HepG2 (cell line): ENCODE measurements at regions not wholly inside any gene's neighbourhood (a gene's known extent, or its start where the extent isn't known, plus 50 kb on each side); places are given as distances from the start of the nearest gene placed in this dataset.

ENCODE experiments used
- ATAC-seq: fragments of 200-7000 bp; cut with Tn5 transposase; 3 replicates; pipeline ENCODE4 v1.9.1; 2020; ENCODE audit warnings: mild to moderate bottlenecking, moderate library complexity
- BruUV-seq: library from RNA; stranded (reverse); fragments of 400-500 nt; replicated peaks from 2 replicates; lab custom pipeline; 2021; lab: Mats Ljungman, UMichigan
- CTCF ChIA-PET: fragments of 300-600 bp; formaldehyde crosslinking; extraction: SDS; loops from one replicate; lab custom pipeline; 2021; ENCODE audit warnings: low total read pairs, inconsistent platforms, low intra/inter-chr PET ratio; lab: Yijun Ruan, JAX
- POLR2A ChIA-PET: fragments of 350-600 bp; sonication (Branson Sonifier 250); formaldehyde crosslinking; loops from one replicate; lab custom pipeline; 2020; ENCODE audit warnings: antibody characterized with exemption, inconsistent platforms; lab: Yijun Ruan, JAX
- DNase-seq: peaks from one replicate; pipeline ENCODE4 v3.0.0-alpha.2; 2015; ENCODE audit warnings: low spot score
- FAIRE-seq: peaks from 3 replicates; lab custom pipeline; 2011; peaks lifted over from hg19 to GRCh38; lab: Jason Lieb, UNC
- H2AFZ ChIP-seq: one replicate; pipeline ENCODE4 v1.6.1; 2011; ENCODE audit warnings: low read length, inconsistent platforms
- H3K27ac ChIP-seq: fragments of 300-600 bp; 3 replicates; pipeline ENCODE4 v1.8.0; 2011; ENCODE audit warnings: mixed run types, mild to moderate bottlenecking, mixed read lengths, low read length, inconsistent platforms; ENCODE audit not compliant: insufficient read depth; ENCODE audit errors: extremely low read length
- H3K27me3 ChIP-seq, 2 experiments: fragments of 200-600 bp in 1 of 2; 2 replicates in 1 of 2; 3 replicates in 1 of 2; pipeline versions ENCODE4 v1.6.0 to v1.8.0; 2011; ENCODE audit warnings: low read length in 2 of 2, mild to moderate bottlenecking in 2 of 2, moderate library complexity in 2 of 2, inconsistent platforms in 1 of 2; ENCODE audit not compliant: insufficient read depth in 2 of 2, control insufficient read depth in 1 of 2
- H3K36me3 ChIP-seq, 2 experiments: fragments of 200-600 bp in 1 of 2; replicated peaks in 1 of 2; 2 replicates in 1 of 2; 3 replicates in 1 of 2; pipeline versions ENCODE4 v1.5.1 to v1.8.0; 2011; ENCODE audit warnings: low read length in 2 of 2, inconsistent platforms in 1 of 2; ENCODE audit not compliant: insufficient read depth in 2 of 2, control insufficient read depth in 1 of 2
- H3K4me1 ChIP-seq: 2 replicates; pipeline ENCODE4 v1.5.1; 2012; ENCODE audit warnings: low read length, inconsistent platforms; ENCODE audit not compliant: insufficient read depth
- H3K4me2 ChIP-seq: 2 replicates; pipeline ENCODE4 v1.6.0; 2011; ENCODE audit warnings: low read depth, low read length, inconsistent platforms
- H3K4me3 ChIP-seq, 3 experiments: fragments of 200-600 bp in 1 of 3; sonication (generic), shearing (Covaris generic) in 1 of 3; replicated peaks in 1 of 3; 2 replicates each; pipeline ENCODE4 v1.5.1; 2011 to 2016; ENCODE audit warnings: low read length in 3 of 3, inconsistent platforms in 2 of 3, low read depth in 2 of 3, mild to moderate bottlenecking in 2 of 3, control low read depth in 1 of 3, mixed read lengths in 1 of 3; ENCODE audit not compliant: insufficient read depth in 1 of 3
- H3K79me2 ChIP-seq: one replicate; pipeline ENCODE4 v1.6.1; 2011; ENCODE audit warnings: low read length, inconsistent platforms; ENCODE audit not compliant: insufficient read depth
- H3K9ac ChIP-seq: 2 replicates; pipeline ENCODE4 v1.6.0; 2011; ENCODE audit warnings: mild to moderate bottlenecking, low read depth, low read length, inconsistent platforms; ENCODE audit not compliant: insufficient read depth
- H3K9me3 ChIP-seq: 2 replicates; pipeline ENCODE4 v1.5.1; 2012; ENCODE audit warnings: mild to moderate bottlenecking, low read length
- H4K20me1 ChIP-seq: 2 replicates; pipeline ENCODE4 v1.6.0; 2011; ENCODE audit warnings: inconsistent platforms, mild to moderate bottlenecking, low read length, moderate library complexity; ENCODE audit not compliant: insufficient read depth
- EHMT2 ChIP-seq: fragments of 200-600 bp; sonication (generic); IDR thresholded peaks from 2 replicates; pipeline ENCODE4 v1.7.0; 2017; ENCODE audit warnings: antibody characterized with exemption, low read depth, low read length, borderline replicate concordance
- FOXJ3 ChIP-seq: sonication (generic); formaldehyde crosslinking; IDR thresholded peaks from 2 replicates; pipeline ENCODE4 v1.4.0; 2020; ENCODE audit warnings: missing genetic modification reagents, mild to moderate bottlenecking, borderline replicate concordance
- IRF2 ChIP-seq: IDR thresholded peaks from 2 replicates; pipeline ENCODE4 v1.6.1; 2018; ENCODE audit warnings: missing genetic modification reagents, missing compliant biosample characterization
- KDM6A ChIP-seq: IDR thresholded peaks from 2 replicates; pipeline ENCODE4 v1.6.1; 2016; ENCODE audit warnings: low read depth
- MAFG ChIP-seq: sonication (generic); formaldehyde crosslinking; IDR thresholded peaks from 2 replicates; pipeline ENCODE4 v1.5.1; 2020; ENCODE audit warnings: mild to moderate bottlenecking, missing genetic modification reagents
- MXI1 ChIP-seq: IDR thresholded peaks from 3 replicates; pipeline ENCODE4 v1.6.1; 2012; ENCODE audit warnings: low read depth, low read length, inconsistent platforms, borderline replicate concordance
- NCOA2 ChIP-seq: sonication (generic); formaldehyde crosslinking; IDR thresholded peaks from 2 replicates; pipeline ENCODE4 v1.8.0; 2022; ENCODE audit warnings: inconsistent platforms
- ZNF10 ChIP-seq: sonication (generic); formaldehyde crosslinking; IDR thresholded peaks from 2 replicates; pipeline ENCODE4 v1.4.0; 2020; ENCODE audit warnings: mild to moderate bottlenecking, low read depth, missing genetic modification reagents, borderline replicate concordance
- ZNF224 ChIP-seq: sonication (generic); formaldehyde crosslinking; IDR thresholded peaks from 2 replicates; pipeline ENCODE4 v1.5.0; 2020; ENCODE audit warnings: mild to moderate bottlenecking, missing genetic modification reagents
- ZNF383 ChIP-seq: sonication (generic); formaldehyde crosslinking; IDR thresholded peaks from 2 replicates; pipeline ENCODE4 v1.4.0; 2020; ENCODE audit warnings: missing genetic modification reagents, mild to moderate bottlenecking, borderline replicate concordance
- ZNF468 ChIP-seq: sonication (generic); formaldehyde crosslinking; IDR thresholded peaks from 2 replicates; pipeline ENCODE4 v1.8.0; 2022; ENCODE audit warnings: mild to moderate bottlenecking, moderate library complexity, missing genetic modification reagents
- ZNF605 ChIP-seq: sonication (generic); formaldehyde crosslinking; IDR thresholded peaks from 2 replicates; pipeline ENCODE4 v1.8.0; 2022; ENCODE audit warnings: mild to moderate bottlenecking, missing genetic modification reagents
- ZNF891 ChIP-seq: sonication (generic); formaldehyde crosslinking; IDR thresholded peaks from 2 replicates; pipeline ENCODE4 v1.5.0; 2020; ENCODE audit warnings: mild to moderate bottlenecking, missing genetic modification reagents
- WGBS: methylation state at CpG from one replicate; pipeline ENCODE4 v1.1.6; 2017; ENCODE audit warnings: low lambda C conversion rate; 5-methylcytosine and 5-hydroxymethylcytosine counted together
- in situ Hi-C: cut with HindIII; loops from 2 replicates; pipeline ENCODE4 v1.10.0; 2017; ENCODE audit warnings: low pct_unique_long_range_greater_than_20kb; ENCODE audit not compliant: extremely low pct_ligation_motif_present
- intact Hi-C: fragments of 100-400 bp; cut with micrococcal nuclease; formaldehyde crosslinking; loops from one replicate; pipeline ENCODE4 v1.10.0; 2022; ENCODE audit not compliant: unreplicated experiment
- TF ChIP-seq, protein P1 (sequence below): IDR thresholded peaks from 2 replicates; pipeline ENCODE4 v1.6.1; 2016; ENCODE audit warnings: low read depth
- TF ChIP-seq, protein P2 (sequence below): sonication (generic); formaldehyde crosslinking; IDR thresholded peaks from 2 replicates; pipeline ENCODE4 v1.5.0; 2020; ENCODE audit warnings: mild to moderate bottlenecking, missing genetic modification reagents, moderate library complexity

DNA sequence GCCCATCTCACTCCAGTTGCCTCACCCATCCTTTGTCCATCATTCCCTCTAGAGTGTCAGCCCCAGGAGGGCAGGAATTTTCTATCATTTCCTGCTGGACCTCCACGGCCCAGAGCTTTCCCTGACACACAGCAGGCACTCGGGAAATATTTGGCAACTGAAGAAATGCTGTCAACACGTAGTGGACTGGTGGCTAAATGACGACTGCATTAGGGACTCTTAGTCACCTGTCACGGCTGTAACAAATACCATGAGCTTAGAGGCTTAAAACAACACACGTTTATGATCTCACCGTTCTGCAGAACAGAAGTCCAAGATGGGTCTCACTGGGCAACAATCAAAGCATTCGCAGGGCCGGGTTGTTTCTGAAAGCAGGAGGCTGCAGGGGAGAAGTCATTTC, 91.3 kb downstream of the PHETA1 start:
- ChIA-PET CTCF (no interaction called here), POLR2A (no interaction called here)
- H3K4me2 ChIP-seq, result no peak overlapping the region
- no peaks in the 10 kb centered on the region for H3K4me1 ChIP-seq
- ATAC-seq (no peak), DNase-seq (no peak), FAIRE-seq (no peak)
- no peaks in the 10 kb centered on the region for H3K79me2 ChIP-seq
- no peak overlapping the region for H2AFZ ChIP-seq
- peaks cover 15% of the 10 kb centered on the region for H3K9me3 ChIP-seq
- in situ Hi-C loops (no loop called here), intact Hi-C loops (no loop called here)
- no peak overlapping the region for H3K9ac ChIP-seq
- 9% methylated on average over 9 of the region's 9 CpGs for WGBS
- TF ChIP-seq NCOA2 (no peak), ZNF605 (no peak), IRF2 (CRISPR knock-in tag) (no peak)
- H3K27ac ChIP-seq, result no peak overlapping the region
- H3K36me3 ChIP-seq, result no peaks in the 10 kb centered on the region
- no peaks in the 10 kb centered on the region for H4K20me1 ChIP-seq
- H3K4me3 ChIP-seq, result no peak overlapping the region
- peaks cover 0 to 6% of the 10 kb centered on the region in 2 experiments; a peak in 3 of 5 replicates for H3K27me3 ChIP-seq
- BruUV-seq, result no TSS peak

DNA sequence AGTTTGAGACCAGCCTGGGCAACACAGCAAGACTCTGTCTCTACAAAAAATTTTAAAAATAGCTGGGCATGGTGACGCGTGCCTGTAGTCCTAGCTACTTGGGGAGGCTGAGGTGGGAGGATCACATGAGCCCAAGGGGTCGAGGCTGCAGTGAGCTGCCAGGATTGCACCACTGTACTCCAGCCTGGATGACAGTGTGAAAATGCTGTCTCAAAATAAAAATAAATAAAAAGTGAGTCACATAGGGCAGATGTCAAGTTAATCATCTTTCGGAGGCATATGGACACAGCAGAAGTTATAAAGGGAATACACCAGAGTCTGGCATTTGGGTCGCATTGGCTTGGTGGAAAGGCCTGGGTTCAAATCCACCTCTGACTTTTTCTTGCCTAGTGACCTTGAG, 92.7 kb downstream of the PHETA1 start:
- in situ Hi-C loops (no loop called here), intact Hi-C loops (no loop called here)
- no peaks in the 10 kb centered on the region for H3K79me2 ChIP-seq
- ATAC-seq (no peak), DNase-seq (no peak), FAIRE-seq (no peak)
- H3K27me3 ChIP-seq, result peaks cover 0 to 9% of the 10 kb centered on the region in 2 experiments; a peak in 3 of 5 replicates
- H3K4me3 ChIP-seq, result no peak overlapping the region
- H2AFZ ChIP-seq, result no peak overlapping the region
- H3K4me2 ChIP-seq, result no peak overlapping the region
- H3K36me3 ChIP-seq, result no peaks in the 10 kb centered on the region
- WGBS, result 30% methylated on average over 5 of the region's 5 CpGs
- H4K20me1 ChIP-seq, result no peaks in the 10 kb centered on the region
- no peak overlapping the region for H3K27ac ChIP-seq
- no peak overlapping the region for H3K9ac ChIP-seq
- peaks cover 9% of the 10 kb centered on the region for H3K9me3 ChIP-seq
- ChIA-PET POLR2A (no interaction called here), CTCF (no interaction called here)
- H3K4me1 ChIP-seq, result peaks cover 4% of the 10 kb centered on the region
- BruUV-seq, result no TSS peak
- TF ChIP-seq MXI1, result no peak
- TF ChIP-seq, protein P1, sequence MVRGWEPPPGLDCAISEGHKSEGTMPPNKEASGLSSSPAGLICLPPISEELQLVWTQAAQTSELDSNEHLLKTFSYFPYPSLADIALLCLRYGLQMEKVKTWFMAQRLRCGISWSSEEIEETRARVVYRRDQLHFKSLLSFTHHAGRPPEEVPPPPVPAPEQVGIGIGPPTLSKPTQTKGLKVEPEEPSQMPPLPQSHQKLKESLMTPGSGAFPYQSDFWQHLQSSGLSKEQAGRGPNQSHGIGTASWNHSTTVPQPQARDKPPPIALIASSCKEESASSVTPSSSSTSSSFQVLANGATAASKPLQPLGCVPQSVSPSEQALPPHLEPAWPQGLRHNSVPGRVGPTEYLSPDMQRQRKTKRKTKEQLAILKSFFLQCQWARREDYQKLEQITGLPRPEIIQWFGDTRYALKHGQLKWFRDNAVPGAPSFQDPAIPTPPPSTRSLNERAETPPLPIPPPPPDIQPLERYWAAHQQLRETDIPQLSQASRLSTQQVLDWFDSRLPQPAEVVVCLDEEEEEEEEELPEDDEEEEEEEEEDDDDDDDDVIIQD (CRISPR knock-in tag), result no peak
- TF ChIP-seq ZNF468 (CRISPR knock-in tag), result no peak
- TF ChIP-seq EHMT2, result no peak
- no peak for TF ChIP-seq KDM6A (CRISPR knock-in tag)
- no peak for TF ChIP-seq ZNF10 (CRISPR knock-in tag)
- no peak for TF ChIP-seq ZNF224 (CRISPR knock-in tag)
- TF ChIP-seq ZNF383, result no peak
- TF ChIP-seq ZNF891 (CRISPR knock-in tag), result no peak
- TF ChIP-seq, protein P2, sequence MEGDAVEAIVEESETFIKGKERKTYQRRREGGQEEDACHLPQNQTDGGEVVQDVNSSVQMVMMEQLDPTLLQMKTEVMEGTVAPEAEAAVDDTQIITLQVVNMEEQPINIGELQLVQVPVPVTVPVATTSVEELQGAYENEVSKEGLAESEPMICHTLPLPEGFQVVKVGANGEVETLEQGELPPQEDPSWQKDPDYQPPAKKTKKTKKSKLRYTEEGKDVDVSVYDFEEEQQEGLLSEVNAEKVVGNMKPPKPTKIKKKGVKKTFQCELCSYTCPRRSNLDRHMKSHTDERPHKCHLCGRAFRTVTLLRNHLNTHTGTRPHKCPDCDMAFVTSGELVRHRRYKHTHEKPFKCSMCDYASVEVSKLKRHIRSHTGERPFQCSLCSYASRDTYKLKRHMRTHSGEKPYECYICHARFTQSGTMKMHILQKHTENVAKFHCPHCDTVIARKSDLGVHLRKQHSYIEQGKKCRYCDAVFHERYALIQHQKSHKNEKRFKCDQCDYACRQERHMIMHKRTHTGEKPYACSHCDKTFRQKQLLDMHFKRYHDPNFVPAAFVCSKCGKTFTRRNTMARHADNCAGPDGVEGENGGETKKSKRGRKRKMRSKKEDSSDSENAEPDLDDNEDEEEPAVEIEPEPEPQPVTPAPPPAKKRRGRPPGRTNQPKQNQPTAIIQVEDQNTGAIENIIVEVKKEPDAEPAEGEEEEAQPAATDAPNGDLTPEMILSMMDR (CRISPR knock-in tag), result no peak
- TF ChIP-seq FOXJ3 (CRISPR knock-in tag), result no peak
- TF ChIP-seq MAFG (CRISPR knock-in tag), result no peak
